Nephron progenitor cell (in vitro differentiated cells): ENCODE measurements at regions not wholly inside any gene's neighbourhood (a gene's known extent, or its start where the extent isn't known, plus 50 kb on each side); places are given as distances from the start of the nearest gene placed in this dataset.

Source experiments
- DNase-seq: peaks from one replicate; pipeline ENCODE4 v3.0.0; 2021
- H3K27ac Mint-ChIP-seq: 2 replicates; pipeline ENCODE4 v1.8.0; 2021; ENCODE audit warnings: mild to moderate bottlenecking, moderate library complexity, mixed read lengths
- H3K27me3 Mint-ChIP-seq: 2 replicates; pipeline ENCODE4 v1.8.0; 2021; ENCODE audit warnings: mild to moderate bottlenecking, low read depth, mixed read lengths; ENCODE audit not compliant: poor library complexity
- H3K36me3 Mint-ChIP-seq: 2 replicates; pipeline ENCODE4 v1.8.0; 2021; ENCODE audit warnings: low read depth, mixed read lengths
- H3K4me1 Mint-ChIP-seq: 2 replicates; pipeline ENCODE4 v1.8.0; 2021; ENCODE audit warnings: mixed read lengths
- H3K4me3 Mint-ChIP-seq: 2 replicates; pipeline ENCODE4 v1.8.0; 2021; ENCODE audit warnings: mild to moderate bottlenecking, moderate library complexity, mixed read lengths
- H3K9me3 Mint-ChIP-seq: 2 replicates; pipeline ENCODE4 v1.8.0; 2021; ENCODE audit warnings: mild to moderate bottlenecking, moderate library complexity, mixed read lengths
- CTCF ChIP-seq: fragments of 200-600 bp; sonication (generic); IDR thresholded peaks from 2 replicates; pipeline ENCODE4 v1.5.0; 2021; ENCODE audit warnings: antibody characterized with exemption

GRCh38 chr2:40646642-40647041, 194.8 kb upstream of the SLC8A1 start:
- H3K27me3 Mint-ChIP-seq = peaks cover 4% of the 10 kb centered on the region
- no peaks in the 10 kb centered on the region for H3K9me3 Mint-ChIP-seq
- H3K27ac Mint-ChIP-seq = no peak overlapping the region
- no peak for DNase-seq
- no peaks in the 10 kb centered on the region for H3K4me1 Mint-ChIP-seq
- H3K4me3 Mint-ChIP-seq = no peak overlapping the region
- H3K36me3 Mint-ChIP-seq = no peaks in the 10 kb centered on the region
- TF ChIP-seq CTCF = no peak

- no peak for DNase-seq
- no peak overlapping the region for H3K4me3 Mint-ChIP-seq
- H3K36me3 Mint-ChIP-seq = no peaks in the 10 kb centered on the region
- H3K27me3 Mint-ChIP-seq = peaks cover 8% of the 10 kb centered on the region
- H3K9me3 Mint-ChIP-seq = no peaks in the 10 kb centered on the region
- no peak for TF ChIP-seq CTCF
- H3K27ac Mint-ChIP-seq = no peak overlapping the region
- no peaks in the 10 kb centered on the region for H3K4me1 Mint-ChIP-seq
Measured at GRCh38 chr2:40652155-40652554, 200.3 kb upstream of the SLC8A1 start.

- Mint-ChIP-seq H3K9me3 (no peaks in the 10 kb centered on the region), H3K27me3 (peaks cover 8% of the 10 kb centered on the region), H3K4me3 (no peak overlapping the region), H3K36me3 (no peaks in the 10 kb centered on the region), H3K4me1 (no peaks in the 10 kb centered on the region), H3K27ac (no peak overlapping the region)
- DNase-seq = no peak
- TF ChIP-seq CTCF = no peak
Measured at GRCh38 chr2:40653829-40654228, 201.9 kb upstream of the SLC8A1 start.

GRCh38 chr2:40654346-40654745, 202.5 kb upstream of the SLC8A1 start:
- TF ChIP-seq CTCF = no peak
- DNase-seq = no peak
- Mint-ChIP-seq H3K36me3 (no peaks in the 10 kb centered on the region), H3K4me1 (no peaks in the 10 kb centered on the region), H3K9me3 (no peaks in the 10 kb centered on the region), H3K27me3 (peaks cover 11% of the 10 kb centered on the region), H3K4me3 (no peak overlapping the region), H3K27ac (no peak overlapping the region)

GRCh38 chr2:40658941-40659340, 207.1 kb upstream of the SLC8A1 start:
- H3K36me3 Mint-ChIP-seq = no peaks in the 10 kb centered on the region
- TF ChIP-seq CTCF = no peak
- no peak overlapping the region for H3K27ac Mint-ChIP-seq
- DNase-seq = peak; percentile 45
- H3K9me3 Mint-ChIP-seq = no peaks in the 10 kb centered on the region
- peaks cover 9% of the 10 kb centered on the region for H3K27me3 Mint-ChIP-seq
- H3K4me1 Mint-ChIP-seq = no peaks in the 10 kb centered on the region
- H3K4me3 Mint-ChIP-seq = no peak overlapping the region

GRCh38 chr2:40665493-40666232, 213.8 kb upstream of the SLC8A1 start:
- Mint-ChIP-seq H3K4me3 (no peak overlapping the region), H3K9me3 (no peaks in the 10 kb centered on the region), H3K4me1 (peaks cover 14% of the 10 kb centered on the region), H3K27me3 (peaks cover 6% of the 10 kb centered on the region), H3K27ac (no peak overlapping the region), H3K36me3 (no peaks in the 10 kb centered on the region)
- no peak for TF ChIP-seq CTCF
- no peak for DNase-seq
